22Rv1 (cell line): ENCODE measurements at regions not wholly inside any gene's neighbourhood (a gene's known extent, or its start where the extent isn't known, plus 50 kb on each side); places are given as distances from the start of the nearest gene placed in this dataset.

Experiments used
- H3K27ac ChIP-seq: fragments of 450-650 bp; 2 replicates; pipeline ENCODE4 v1.5.1; 2017
- ZFX ChIP-seq: fragments of 450-650 bp; IDR thresholded peaks from 2 replicates; pipeline ENCODE4 v1.6.1; 2017; ENCODE audit warnings: antibody characterized with exemption, borderline replicate concordance
- TF ChIP-seq, protein P1 (sequence below): fragments of 450-650 bp; IDR thresholded peaks from 2 replicates; pipeline ENCODE4 v1.5.1; 2017; ENCODE audit warnings: mild to moderate bottlenecking

DNA sequence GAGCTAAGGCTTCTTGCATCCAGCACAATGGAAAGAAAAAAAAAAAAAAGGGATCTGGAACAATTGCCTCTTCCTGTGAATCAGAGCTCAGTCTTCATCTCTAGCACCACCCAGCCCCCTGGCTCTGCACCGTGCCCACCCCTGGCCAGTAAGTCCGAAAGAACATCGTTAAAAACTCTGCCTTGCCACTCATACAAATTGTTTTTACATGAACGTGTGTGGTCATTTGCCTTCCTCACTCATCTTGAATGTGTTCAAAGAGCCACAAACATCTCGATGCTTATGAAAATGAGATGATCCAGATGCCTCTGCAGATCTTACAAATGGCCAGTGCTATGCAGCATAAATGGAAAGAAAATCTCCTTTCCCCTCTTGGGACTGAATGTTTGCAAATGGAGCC, 400.0 kb upstream of the PPP2R3A start:
- H3K27ac ChIP-seq = no peak overlapping the region
- TF ChIP-seq, protein P1, sequence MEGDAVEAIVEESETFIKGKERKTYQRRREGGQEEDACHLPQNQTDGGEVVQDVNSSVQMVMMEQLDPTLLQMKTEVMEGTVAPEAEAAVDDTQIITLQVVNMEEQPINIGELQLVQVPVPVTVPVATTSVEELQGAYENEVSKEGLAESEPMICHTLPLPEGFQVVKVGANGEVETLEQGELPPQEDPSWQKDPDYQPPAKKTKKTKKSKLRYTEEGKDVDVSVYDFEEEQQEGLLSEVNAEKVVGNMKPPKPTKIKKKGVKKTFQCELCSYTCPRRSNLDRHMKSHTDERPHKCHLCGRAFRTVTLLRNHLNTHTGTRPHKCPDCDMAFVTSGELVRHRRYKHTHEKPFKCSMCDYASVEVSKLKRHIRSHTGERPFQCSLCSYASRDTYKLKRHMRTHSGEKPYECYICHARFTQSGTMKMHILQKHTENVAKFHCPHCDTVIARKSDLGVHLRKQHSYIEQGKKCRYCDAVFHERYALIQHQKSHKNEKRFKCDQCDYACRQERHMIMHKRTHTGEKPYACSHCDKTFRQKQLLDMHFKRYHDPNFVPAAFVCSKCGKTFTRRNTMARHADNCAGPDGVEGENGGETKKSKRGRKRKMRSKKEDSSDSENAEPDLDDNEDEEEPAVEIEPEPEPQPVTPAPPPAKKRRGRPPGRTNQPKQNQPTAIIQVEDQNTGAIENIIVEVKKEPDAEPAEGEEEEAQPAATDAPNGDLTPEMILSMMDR = no peak
- no peak for TF ChIP-seq ZFX

DNA sequence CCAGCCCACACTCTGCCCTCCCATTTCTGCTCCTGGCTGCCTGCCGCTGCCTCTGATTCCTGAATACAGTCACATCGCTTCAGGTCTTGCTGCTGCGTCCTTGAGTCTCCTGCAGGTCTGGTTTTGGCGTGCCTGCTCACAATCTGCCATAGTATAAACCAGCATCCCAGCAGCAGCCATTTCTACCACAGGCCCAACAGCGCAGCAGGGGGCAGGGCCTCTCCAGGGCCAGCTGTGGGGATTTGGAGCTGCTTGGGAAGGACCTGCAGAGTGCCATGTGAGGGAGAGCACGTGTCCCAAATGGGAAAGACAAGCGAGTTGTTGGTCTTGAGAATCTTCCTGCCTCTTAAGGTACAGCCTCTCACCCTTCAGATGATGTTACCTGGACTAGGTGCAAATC, 398.3 kb upstream of the PPP2R3A start:
- TF ChIP-seq, protein P1 = no peak
- no peak for TF ChIP-seq ZFX
- H3K27ac ChIP-seq = no peak overlapping the region

DNA sequence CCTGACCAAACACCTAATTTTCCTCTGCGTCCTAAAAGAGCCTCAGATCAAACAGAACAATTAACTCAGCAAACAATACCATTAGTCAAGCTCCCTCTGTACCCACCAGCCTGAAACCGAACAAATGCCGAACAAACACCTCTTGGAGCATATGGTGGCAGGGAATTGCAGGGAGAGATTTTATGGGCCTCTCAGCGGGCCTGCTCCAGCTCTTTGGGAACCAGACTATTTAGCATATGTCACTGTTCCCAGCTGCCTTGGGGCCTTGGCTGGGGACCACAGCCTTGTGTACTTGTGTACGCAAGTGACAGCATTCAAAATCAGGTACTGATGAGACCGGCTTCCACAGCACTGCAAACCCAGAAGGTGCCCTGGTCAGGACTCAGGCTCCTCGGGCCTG, 388.8 kb upstream of the PPP2R3A start:
- H3K27ac ChIP-seq = no peak overlapping the region
- TF ChIP-seq ZFX = no peak
- TF ChIP-seq, protein P1 = no peak

DNA sequence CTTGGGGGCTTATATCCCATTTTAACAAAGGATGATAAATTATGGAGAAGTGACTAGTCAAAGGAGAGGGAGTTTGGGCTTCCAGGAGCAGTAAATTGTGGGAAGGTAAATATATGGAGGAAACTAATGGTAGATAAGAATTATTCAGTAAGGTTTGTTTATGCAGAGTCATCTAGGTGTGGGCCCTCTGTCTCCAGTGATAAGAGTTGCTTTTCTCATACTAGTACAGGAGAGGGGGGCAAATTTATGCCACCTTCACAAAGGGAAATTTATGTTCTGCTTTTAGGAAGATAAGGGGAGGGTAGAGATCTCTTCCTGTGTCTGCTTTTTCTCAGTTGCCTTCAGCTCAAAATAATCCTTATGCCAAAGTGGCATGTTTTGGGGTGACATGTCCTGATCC, 383.7 kb upstream of the PPP2R3A start:
- no peak overlapping the region for H3K27ac ChIP-seq
- TF ChIP-seq, protein P1 = no peak
- TF ChIP-seq ZFX = no peak

DNA sequence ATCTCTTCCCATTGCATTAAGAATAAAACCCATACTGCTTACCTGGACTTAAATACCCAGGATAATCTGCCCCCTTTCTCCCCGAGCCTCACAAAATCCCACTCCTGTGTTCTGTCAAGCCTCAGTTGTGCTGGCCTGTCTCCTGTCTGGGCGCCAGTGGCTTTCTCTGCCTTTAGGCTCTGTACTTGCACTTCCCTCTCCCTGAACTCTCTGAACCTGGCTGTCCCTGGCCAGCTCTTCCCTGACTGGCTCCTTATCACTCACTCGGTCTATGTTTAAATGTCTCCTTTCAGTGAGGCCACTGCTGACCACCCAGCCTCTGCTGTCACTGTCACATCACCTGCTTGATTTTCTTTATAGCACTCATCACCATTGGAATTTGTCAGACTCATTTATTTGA, 382.7 kb upstream of the PPP2R3A start:
- H3K27ac ChIP-seq = no peak overlapping the region
- TF ChIP-seq, protein P1 = no peak
- TF ChIP-seq ZFX = no peak

DNA sequence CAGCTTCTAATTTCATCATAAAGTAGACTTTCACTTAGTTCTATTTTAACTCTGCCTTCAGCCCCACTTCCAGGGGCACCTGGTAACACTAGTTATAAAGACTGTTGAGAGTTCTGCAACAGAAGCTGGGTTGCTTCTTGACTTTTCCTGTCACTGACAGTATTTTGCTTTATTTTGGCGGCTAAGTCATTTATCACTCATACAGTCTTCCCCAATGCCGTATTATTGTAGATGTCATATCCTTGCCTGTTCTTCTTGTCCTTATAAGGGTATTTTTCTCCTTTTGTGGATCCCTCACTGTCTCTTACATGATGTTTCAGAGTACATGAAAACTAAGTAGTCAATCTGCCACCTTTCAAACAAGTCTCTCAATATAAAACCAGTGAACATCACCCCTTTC, 369.0 kb upstream of the PPP2R3A start:
- H3K27ac ChIP-seq = no peak overlapping the region
- TF ChIP-seq ZFX = no peak
- TF ChIP-seq, protein P1 = no peak

DNA sequence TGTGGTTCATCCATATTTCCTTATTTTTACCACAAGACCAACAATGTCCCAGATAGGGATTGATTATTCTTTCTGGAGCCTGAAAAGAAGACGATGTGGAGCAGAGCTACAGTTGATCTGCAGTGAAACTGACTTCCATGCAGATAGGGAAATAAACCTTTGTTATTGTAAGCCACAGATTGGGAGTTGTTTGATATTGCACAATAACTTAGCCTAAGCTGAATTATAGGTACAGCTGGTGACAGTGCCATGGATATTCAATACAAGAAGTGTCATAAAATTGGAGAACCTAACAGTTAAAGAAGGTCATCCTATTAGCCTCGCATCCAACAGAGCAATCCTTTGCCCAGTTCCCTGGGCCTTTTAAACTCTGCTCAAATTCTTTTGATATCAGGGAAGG, 367.7 kb upstream of the PPP2R3A start:
- TF ChIP-seq, protein P1 = no peak
- TF ChIP-seq ZFX = no peak

More for the DNA sequence above, 367.7 kb upstream of the PPP2R3A start:
- no peak overlapping the region for H3K27ac ChIP-seq
